HCT116 (cell line): ENCODE measurements at regions not wholly inside any gene's neighbourhood (a gene's known extent, or its start where the extent isn't known, plus 50 kb on each side); places are given as distances from the start of the nearest gene placed in this dataset.

ENCODE experiments used
- ATAC-seq: fragments of 200-7000 bp; cut with Tn5 transposase; 2 replicates; pipeline ENCODE4 v1.9.1; 2020; ENCODE audit warnings: mild to moderate bottlenecking, moderate library complexity
- BruUV-seq: library from RNA; stranded (reverse); fragments of 400-500 nt; replicated peaks from 2 replicates; lab custom pipeline; 2021; lab: Mats Ljungman, UMichigan
- CTCF ChIA-PET: fragments of 300-600 bp; sonication (Branson Sonifier 250); formaldehyde crosslinking; loops from one replicate; lab custom pipeline; 2021; ENCODE audit warnings: antibody characterized with exemption; lab: Charles Lee
- POLR2A ChIA-PET: fragments of 300-600, 350-600 bp; sonication (Branson Sonifier 250); formaldehyde crosslinking; loops from one replicate; lab custom pipeline; 2021; ENCODE audit warnings: antibody characterized with exemption; lab: Charles Lee
- RAD21 ChIA-PET, 2 experiments: fragments of 300-600 bp; sonication (Branson Sonifier 250); formaldehyde crosslinking; loops; one replicate each; lab custom pipeline; 2023; ENCODE audit warnings: low total read pairs in 2 of 2; ENCODE audit not compliant: uncharacterized antibody in 2 of 2, unreplicated experiment in 2 of 2, low non-redundant PET in 1 of 2; lab: Charles Lee
- DNase-seq: peaks from one replicate; pipeline ENCODE4 v3.0.0-alpha.2; 2010; ENCODE audit warnings: low read depth, low spot score
- H2AFZ ChIP-seq: fragments of 200-600 bp; shearing (Covaris generic), sonication (generic); 2 replicates; pipeline ENCODE4 v1.6.1; 2017; ENCODE audit warnings: low read depth, mixed run types, mixed read lengths, antibody characterized with exemption, low read length; ENCODE audit not compliant: poor library complexity, severe bottlenecking
- H3K27ac ChIP-seq: 2 replicates; pipeline ENCODE4 v1.5.1; 2012; ENCODE audit warnings: low read depth, low read length
- H3K27me3 ChIP-seq: fragments of 200-600 bp; sonication (generic); 2 replicates; pipeline ENCODE4 v1.6.1; 2016; ENCODE audit warnings: mixed run types, low read length, mixed read lengths; ENCODE audit not compliant: insufficient read depth
- H3K36me3 ChIP-seq, 2 experiments: fragments of 200-500 bp in 1 of 2; fragments of 200-600 bp in 1 of 2; sonication (Bioruptor generic) in 1 of 2; sonication (generic) in 1 of 2; 2 replicates each; pipeline versions ENCODE4 v1.5.1 to v1.6.1; 2014 to 2016; ENCODE audit warnings: low read length in 2 of 2, inconsistent platforms in 1 of 2, mixed read lengths in 1 of 2, mixed run types in 1 of 2; ENCODE audit not compliant: insufficient read depth in 2 of 2, control insufficient read depth in 1 of 2
- H3K4me1 ChIP-seq, 2 experiments: fragments of 200-600 bp in 1 of 2; sonication (generic) in 1 of 2; 2 replicates each; pipeline versions ENCODE4 v1.5.1 to v1.6.1; 2012 to 2017; ENCODE audit warnings: low read length in 2 of 2, inconsistent platforms in 1 of 2, mild to moderate bottlenecking in 1 of 2, mixed read lengths in 1 of 2, mixed run types in 1 of 2, moderate library complexity in 1 of 2; ENCODE audit not compliant: insufficient read depth in 2 of 2, control insufficient read depth in 1 of 2
- H3K4me2 ChIP-seq: fragments of 200-600 bp; sonication (generic); 2 replicates; pipeline ENCODE4 v1.6.1; 2017; ENCODE audit warnings: mixed run types, low read length, mixed read lengths
- H3K4me3 ChIP-seq, 2 experiments: fragments of 200-600 bp in 1 of 2; sonication (generic) in 1 of 2; replicated peaks in 1 of 2; 2 replicates each; pipeline ENCODE4 v1.5.1; 2011 to 2016; ENCODE audit warnings: low read length in 2 of 2, control low read depth in 1 of 2, low read depth in 1 of 2, mild to moderate bottlenecking in 1 of 2, mixed read lengths in 1 of 2, mixed run types in 1 of 2
- H3K79me2 ChIP-seq: fragments of 200-600 bp; sonication (generic); 2 replicates; pipeline ENCODE4 v1.6.1; 2017; ENCODE audit warnings: mild to moderate bottlenecking, mixed run types, low read length, moderate library complexity, mixed read lengths; ENCODE audit not compliant: insufficient read depth
- H3K9ac ChIP-seq: fragments of 200-600 bp; sonication (generic); 2 replicates; pipeline ENCODE4 v1.6.1; 2016; ENCODE audit warnings: low read length, mixed read lengths
- H3K9me2 ChIP-seq: fragments of 200-600 bp; sonication (generic), shearing (Covaris generic); 2 replicates; pipeline ENCODE4 v1.6.1; 2017; ENCODE audit warnings: mixed run types, mild to moderate bottlenecking, moderate library complexity; ENCODE audit not compliant: insufficient read depth
- H3K9me3 ChIP-seq, 2 experiments: fragments of 200-500 bp in 1 of 2; fragments of 200-600 bp in 1 of 2; sonication (Bioruptor generic) in 1 of 2; sonication (generic) in 1 of 2; 2 replicates each; pipeline ENCODE4 v1.6.1; 2014 to 2017; ENCODE audit warnings: low read length in 2 of 2, mixed read lengths in 2 of 2, inconsistent platforms in 1 of 2, low read depth in 1 of 2, mild to moderate bottlenecking in 1 of 2, mixed run types in 1 of 2, moderate library complexity in 1 of 2; ENCODE audit not compliant: control insufficient read depth in 1 of 2, insufficient read depth in 1 of 2
- H4K20me1 ChIP-seq: fragments of 200-600 bp; sonication (generic), shearing (Covaris generic); 2 replicates; pipeline ENCODE4 v1.6.1; 2017; ENCODE audit warnings: mixed run types, mild to moderate bottlenecking, moderate library complexity; ENCODE audit not compliant: insufficient read depth
- ATF3 ChIP-seq: IDR thresholded peaks from 2 replicates; pipeline ENCODE4 v1.6.1; 2012
- CTCF ChIP-seq, 3 experiments: fragments of 200-600 bp in 1 of 3; sonication (generic) in 1 of 3; IDR thresholded peaks in 2 of 3; conservative IDR thresholded peaks in 1 of 3; 2 replicates each; pipeline ENCODE4 v1.5.1; 2012 to 2017; ENCODE audit warnings: low read depth in 2 of 3, low read length in 2 of 3, antibody characterized with exemption in 1 of 3, borderline replicate concordance in 1 of 3, control low read depth in 1 of 3, mild to moderate bottlenecking in 1 of 3, mixed read lengths in 1 of 3, mixed run types in 1 of 3, moderate library complexity in 1 of 3; ENCODE audit not compliant: insufficient read depth in 1 of 3
- EGR1 ChIP-seq: IDR thresholded peaks from 2 replicates; pipeline ENCODE4 v1.6.1; 2012; ENCODE audit warnings: low read depth
- ELF1 ChIP-seq: IDR thresholded peaks from 2 replicates; pipeline ENCODE4 v1.6.1; 2012; ENCODE audit warnings: low read depth, borderline replicate concordance
- EZH2 ChIP-seq: fragments of 200-600 bp; sonication (generic); IDR thresholded peaks from 2 replicates; pipeline ENCODE4 v1.6.1; 2017; ENCODE audit warnings: antibody characterized with exemption, mixed run types
- EZH2phosphoT487 ChIP-seq: fragments of 200-600 bp; IDR thresholded peaks from 2 replicates; pipeline ENCODE4 v1.6.1; 2018; ENCODE audit warnings: antibody characterized with exemption, borderline replicate concordance
- MAX ChIP-seq: IDR thresholded peaks from 2 replicates; pipeline ENCODE4 v1.6.1; 2012
- POLR2AphosphoS5 ChIP-seq: IDR thresholded peaks from 2 replicates; pipeline ENCODE4 v1.6.1; 2011; ENCODE audit warnings: mild to moderate bottlenecking, low read depth, low read length, moderate library complexity
- SIN3A ChIP-seq: IDR thresholded peaks from 2 replicates; pipeline ENCODE4 v1.6.1; 2012; ENCODE audit warnings: low read depth
- SRF ChIP-seq: IDR thresholded peaks from 2 replicates; pipeline ENCODE4 v1.6.1; 2012; ENCODE audit warnings: low read depth
- ZBTB33 ChIP-seq: IDR thresholded peaks from 2 replicates; pipeline ENCODE4 v1.6.1; 2011; ENCODE audit warnings: mild to moderate bottlenecking, low read length, moderate library complexity; ENCODE audit not compliant: insufficient replicate concordance; ENCODE audit errors: extremely low read depth
- ZFX ChIP-seq: fragments of 450-650 bp; IDR thresholded peaks from 2 replicates; pipeline ENCODE4 v1.6.1; 2017
- intact Hi-C: fragments of 100-400 bp; cut with micrococcal nuclease; formaldehyde crosslinking; loops from 2 replicates; pipeline ENCODE4 v1.10.0; 2022
- TF ChIP-seq, protein P1 (sequence below): IDR thresholded peaks from 2 replicates; pipeline ENCODE4 v1.6.1; 2012; ENCODE audit warnings: low read depth

- TF ChIP-seq, protein P1, sequence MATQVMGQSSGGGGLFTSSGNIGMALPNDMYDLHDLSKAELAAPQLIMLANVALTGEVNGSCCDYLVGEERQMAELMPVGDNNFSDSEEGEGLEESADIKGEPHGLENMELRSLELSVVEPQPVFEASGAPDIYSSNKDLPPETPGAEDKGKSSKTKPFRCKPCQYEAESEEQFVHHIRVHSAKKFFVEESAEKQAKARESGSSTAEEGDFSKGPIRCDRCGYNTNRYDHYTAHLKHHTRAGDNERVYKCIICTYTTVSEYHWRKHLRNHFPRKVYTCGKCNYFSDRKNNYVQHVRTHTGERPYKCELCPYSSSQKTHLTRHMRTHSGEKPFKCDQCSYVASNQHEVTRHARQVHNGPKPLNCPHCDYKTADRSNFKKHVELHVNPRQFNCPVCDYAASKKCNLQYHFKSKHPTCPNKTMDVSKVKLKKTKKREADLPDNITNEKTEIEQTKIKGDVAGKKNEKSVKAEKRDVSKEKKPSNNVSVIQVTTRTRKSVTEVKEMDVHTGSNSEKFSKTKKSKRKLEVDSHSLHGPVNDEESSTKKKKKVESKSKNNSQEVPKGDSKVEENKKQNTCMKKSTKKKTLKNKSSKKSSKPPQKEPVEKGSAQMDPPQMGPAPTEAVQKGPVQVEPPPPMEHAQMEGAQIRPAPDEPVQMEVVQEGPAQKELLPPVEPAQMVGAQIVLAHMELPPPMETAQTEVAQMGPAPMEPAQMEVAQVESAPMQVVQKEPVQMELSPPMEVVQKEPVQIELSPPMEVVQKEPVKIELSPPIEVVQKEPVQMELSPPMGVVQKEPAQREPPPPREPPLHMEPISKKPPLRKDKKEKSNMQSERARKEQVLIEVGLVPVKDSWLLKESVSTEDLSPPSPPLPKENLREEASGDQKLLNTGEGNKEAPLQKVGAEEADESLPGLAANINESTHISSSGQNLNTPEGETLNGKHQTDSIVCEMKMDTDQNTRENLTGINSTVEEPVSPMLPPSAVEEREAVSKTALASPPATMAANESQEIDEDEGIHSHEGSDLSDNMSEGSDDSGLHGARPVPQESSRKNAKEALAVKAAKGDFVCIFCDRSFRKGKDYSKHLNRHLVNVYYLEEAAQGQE = no peak
- TF ChIP-seq EZH2phosphoT487 = no peak
Observed at GRCh38 chr1:11400567-11400966, 78.4 kb upstream of the DISP3 start (continued).

GRCh38 chr1:11406845-11407244 lies 72.1 kb upstream of the DISP3 start:
- Histone ChIP-seq H3K27ac (no peak overlapping the region), H3K79me2 (no peaks in the 10 kb centered on the region), H3K36me3 (no peaks in the 10 kb centered on the region), H3K4me1 (no peaks in the 10 kb centered on the region), H3K9me2 (no peaks in the 10 kb centered on the region), H2AFZ (no peak overlapping the region), H3K9ac (no peak overlapping the region), H3K27me3 (peaks cover 3% of the 10 kb centered on the region; the same call in 1 of the 2 replicates), H4K20me1 (no peaks in the 10 kb centered on the region), H3K4me2 (no peak overlapping the region), H3K4me3 (no peak overlapping the region), H3K9me3 (no peaks in the 10 kb centered on the region; a peak in 1 of 4 replicates)
- DNase-seq (no peak), ATAC-seq (no peak)
- ChIA-PET CTCF (interaction anchor here (1.2 kb wide), 1 partner anchor 18 kb away, joined by 3 read pairs; no protein-coding TSS in a partner anchor), POLR2A (no interaction called here), RAD21 (interaction anchor here in 1 of 2 experiments (0.8 kb wide), 1 partner anchor 221 kb away, joined by 5 read pairs; no protein-coding TSS in a partner anchor)
- intact Hi-C loops = no loop called here
- no TSS peak for BruUV-seq
- no peak for TF ChIP-seq ATF3
- no peak for TF ChIP-seq ZFX
- no peak for TF ChIP-seq MAX
- TF ChIP-seq ELF1 = no peak
- no peak for TF ChIP-seq EGR1
- TF ChIP-seq POLR2AphosphoS5 = no peak
- no peak for TF ChIP-seq CTCF (IDR thresholded peaks at IDR 0.05 in 2 of 3, conservative IDR thresholded peaks at IDR 0.05 in 1 of 3; ENCODE audit: borderline replicate concordance in 1 of 3, insufficient read depth in 1 of 3, low read depth in 2 of 3, low read length in 2 of 3)
- TF ChIP-seq SRF = no peak
- TF ChIP-seq SIN3A = no peak
- no peak for TF ChIP-seq EZH2
- TF ChIP-seq ZBTB33 = no peak
